GM18507 (cell line): ENCODE measurements at regions not wholly inside any gene's neighbourhood (a gene's known extent, or its start where the extent isn't known, plus 50 kb on each side); places are given as distances from the start of the nearest gene placed in this dataset.

Experiments used
- DNase-seq: peaks from one replicate; pipeline ENCODE4 v3.0.0; 2011; ENCODE audit warnings: low read depth; ENCODE audit not compliant: insufficient read length; ENCODE audit errors: extremely low spot score
- FAIRE-seq: peaks from 2 replicates; lab custom pipeline; 2011; peaks lifted over from hg19 to GRCh38; lab: Jason Lieb, UNC

- DNase-seq = no peak
These were observed 379.8 kb downstream of the SIPA1L2 start for GRCh38 chr1:232249861-232250777.

DNA sequence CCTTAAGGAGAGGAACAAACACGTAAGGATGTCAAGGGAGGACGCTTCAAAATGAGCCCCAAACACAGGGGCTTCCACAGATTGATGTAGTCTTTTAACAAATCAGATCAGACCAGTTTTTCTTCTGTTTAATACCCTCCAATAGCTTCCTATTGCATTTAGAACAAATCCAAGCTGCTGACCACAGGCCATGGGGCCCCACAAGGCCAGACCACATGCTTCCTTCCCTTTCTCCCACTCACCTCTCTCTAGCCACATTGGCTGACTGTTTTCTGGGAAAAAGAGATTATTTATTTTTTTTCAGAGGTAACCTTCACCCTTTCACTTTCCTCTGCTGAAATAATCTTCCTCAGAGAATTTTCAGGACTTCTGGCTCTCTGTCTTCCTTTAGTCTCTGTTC is 380.6 kb downstream of the SIPA1L2 start:
- FAIRE-seq (no peak), DNase-seq (no peak)

More at GRCh38 chr1:232249861-232250777, 379.8 kb downstream of the SIPA1L2 start:
- no peak for FAIRE-seq

GRCh38 chr1:232248276-232248820 is 381.6 kb downstream of the SIPA1L2 start:
- DNase-seq (no peak), FAIRE-seq (no peak)

DNA sequence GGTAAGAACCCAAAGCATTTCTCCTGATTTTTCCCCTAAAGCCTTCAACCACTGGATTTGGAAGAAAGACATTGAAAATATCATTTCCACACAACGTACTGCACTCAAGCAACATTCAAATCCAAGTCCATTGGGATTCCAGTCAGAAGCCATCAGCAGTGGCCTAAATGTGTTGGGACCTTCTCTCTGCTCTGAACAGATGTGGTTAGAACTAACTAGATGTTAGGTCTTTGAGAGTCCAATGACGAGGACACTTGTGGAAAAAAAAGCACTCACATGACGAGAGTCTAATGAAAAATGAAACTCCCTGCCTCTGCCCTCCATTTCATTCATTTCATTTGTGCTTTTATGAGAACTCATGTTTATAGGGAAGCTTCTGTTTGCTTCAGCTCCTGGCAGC is 382.3 kb downstream of the SIPA1L2 start:
- FAIRE-seq (no peak), DNase-seq (no peak)

GRCh38 chr1:232244426-232244825 is 385.5 kb downstream of the SIPA1L2 start:
- FAIRE-seq (no peak), DNase-seq (no peak)

DNA sequence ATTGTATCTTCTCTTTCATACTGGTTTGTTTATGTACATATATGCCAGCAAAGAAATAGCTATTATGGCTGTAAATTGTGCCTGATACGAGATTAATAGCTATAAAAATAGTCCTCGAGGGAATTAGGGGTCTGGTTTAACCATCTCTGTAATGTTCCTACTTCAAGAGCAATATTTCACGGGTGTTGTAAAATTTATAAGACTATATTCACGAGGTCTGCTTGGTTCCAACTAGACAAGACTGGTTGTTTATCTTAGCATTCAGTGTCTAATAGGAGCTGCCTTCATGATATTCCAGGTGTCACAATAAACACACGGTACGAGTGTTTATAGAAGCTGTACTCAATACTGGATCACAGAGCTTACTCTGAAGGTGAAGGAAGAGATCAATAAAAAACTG is 389.9 kb downstream of the SIPA1L2 start:
- no peak for FAIRE-seq
- DNase-seq = no peak

- DNase-seq = no peak
- no peak for FAIRE-seq
These were observed 390.4 kb downstream of the SIPA1L2 start for GRCh38 chr1:232239522-232239921.

- DNase-seq (no peak), FAIRE-seq (no peak)
These were observed 391.9 kb downstream of the SIPA1L2 start for GRCh38 chr1:232238009-232238408.

DNA sequence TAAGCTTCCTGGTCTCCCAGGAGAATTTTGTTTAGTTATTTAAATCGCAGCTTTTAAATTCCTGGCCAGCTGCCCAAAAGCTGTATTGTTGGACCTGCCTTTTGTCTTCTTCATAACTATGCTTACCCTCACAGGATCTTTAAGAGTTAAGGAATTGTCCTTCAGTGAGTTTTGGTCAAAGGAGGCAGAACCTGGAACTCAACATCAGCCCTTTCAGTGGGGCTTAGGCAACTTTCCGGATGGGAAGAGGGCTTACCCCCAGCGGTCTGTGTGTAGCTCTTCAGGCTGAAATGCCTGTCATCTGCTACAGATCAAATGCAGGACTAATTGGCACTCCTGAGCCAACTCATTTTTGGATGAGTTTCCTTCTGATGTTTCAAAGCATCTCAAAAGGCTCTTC is 402.6 kb downstream of the SIPA1L2 start:
- no peak for FAIRE-seq

DNA sequence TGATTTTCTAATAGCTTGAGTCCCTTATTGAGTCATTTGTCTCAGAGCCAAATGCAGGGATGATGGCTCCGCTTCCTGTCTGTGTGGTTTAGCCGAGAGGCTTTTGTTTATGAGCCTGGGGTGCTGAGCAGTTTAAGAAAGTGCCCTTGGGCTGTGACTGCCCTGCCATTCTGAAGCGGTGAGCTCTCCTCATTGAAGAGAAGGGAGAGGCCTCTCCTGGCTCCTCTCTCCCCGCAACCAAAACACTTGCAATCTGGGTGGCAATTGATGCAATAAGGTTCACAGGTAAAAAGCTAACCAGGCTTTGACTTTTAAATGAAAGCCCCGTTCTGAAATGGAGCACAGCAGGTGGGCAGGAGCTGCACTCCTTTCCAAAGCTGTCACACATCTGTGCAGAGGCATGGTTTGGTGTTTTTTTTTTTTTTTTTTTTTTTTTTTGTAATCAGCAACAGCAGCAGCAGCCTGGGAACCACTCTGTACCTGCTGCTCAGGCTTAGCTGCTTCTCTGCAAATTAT is 403.7 kb downstream of the SIPA1L2 start:
- no peak for FAIRE-seq
- no peak for DNase-seq

More for the DNA sequence above, 402.6 kb downstream of the SIPA1L2 start:
- no peak for DNase-seq

DNA sequence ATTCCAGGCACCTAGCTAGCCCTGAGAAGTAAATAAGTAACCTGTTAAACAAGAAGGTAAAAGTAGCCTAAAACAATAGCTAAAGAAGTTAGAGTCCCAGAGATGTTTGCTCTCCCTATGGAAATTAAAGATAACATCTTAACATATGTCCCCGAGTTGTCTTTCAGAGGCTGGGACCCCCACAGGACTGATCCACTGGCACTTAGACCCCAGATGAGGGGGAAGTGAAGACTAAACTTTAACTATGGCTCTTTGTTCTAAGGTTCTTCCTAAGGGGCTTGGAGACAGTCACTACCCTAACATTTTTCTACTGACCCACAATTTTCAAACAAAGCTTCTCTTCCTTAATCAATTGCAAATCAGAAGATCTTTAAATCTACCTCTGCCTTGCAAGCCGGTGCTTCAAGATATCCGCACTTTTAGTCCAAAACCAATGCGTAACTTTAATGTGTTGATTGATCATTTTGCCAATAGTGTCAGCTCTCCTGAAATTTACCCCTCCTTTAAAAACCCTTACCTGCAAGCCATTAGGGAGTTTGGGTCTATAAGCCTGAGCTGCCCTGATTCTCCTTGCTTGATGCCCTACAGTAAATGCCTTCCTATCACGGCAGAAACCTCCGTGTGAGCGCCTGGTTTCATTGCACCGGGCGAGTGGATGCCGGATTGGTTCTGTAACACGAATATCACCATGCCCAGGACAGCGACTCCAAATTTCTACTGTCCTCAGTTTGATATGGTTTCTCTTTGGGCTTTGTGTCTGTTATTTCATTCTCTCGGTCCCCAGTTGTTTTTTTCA is 404.4 kb downstream of the SIPA1L2 start:
- no peak for DNase-seq

DNA sequence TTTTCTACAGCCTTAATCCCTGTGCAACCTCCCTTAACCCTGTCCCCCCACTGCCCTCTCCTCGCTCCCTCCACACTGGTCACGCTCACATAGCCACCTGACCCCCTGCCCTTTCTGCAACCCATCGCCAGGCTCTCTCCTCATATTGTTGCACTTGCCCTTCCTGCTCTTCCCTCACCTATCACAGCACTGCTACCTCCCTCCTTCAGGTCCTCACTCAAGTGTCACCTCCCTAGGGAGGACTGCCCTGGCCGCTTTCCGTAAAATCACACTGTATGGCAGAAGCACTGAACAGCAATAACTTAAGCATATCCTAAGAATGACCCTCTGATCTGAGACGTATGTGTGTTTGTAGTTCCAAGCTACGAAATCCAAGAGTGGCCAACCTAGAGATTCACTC is 406.0 kb downstream of the SIPA1L2 start:
- no peak for FAIRE-seq
- DNase-seq = no peak

More for the DNA sequence above, 404.4 kb downstream of the SIPA1L2 start:
- no peak for FAIRE-seq

DNA sequence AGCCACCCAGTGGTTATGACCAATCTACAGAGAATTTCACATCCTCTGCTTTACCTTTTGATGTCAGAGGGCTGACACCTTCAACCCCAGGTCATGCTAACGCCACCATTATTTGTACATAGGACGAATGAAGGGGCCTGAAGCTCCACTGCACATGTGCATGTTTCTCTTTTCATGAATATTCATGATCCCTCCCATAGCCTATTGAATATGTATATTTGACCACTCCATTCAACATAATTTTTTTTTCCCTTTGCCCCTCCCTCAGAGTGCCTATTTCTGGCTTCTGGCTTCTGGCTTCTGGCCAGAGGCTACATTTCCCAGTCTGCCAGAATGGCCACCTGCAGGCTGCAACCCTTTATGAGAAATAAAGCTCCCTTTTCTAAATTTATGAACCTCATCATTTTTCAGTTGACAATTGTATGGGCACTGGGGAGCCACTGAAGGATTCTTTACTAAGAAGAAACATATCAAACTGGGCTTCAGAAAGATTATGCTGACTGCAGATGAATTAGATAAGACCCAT is 406.7 kb downstream of the SIPA1L2 start:
- DNase-seq (no peak), FAIRE-seq (no peak)

- no peak for FAIRE-seq
- DNase-seq = no peak
These were observed 407.3 kb downstream of the SIPA1L2 start for GRCh38 chr1:232222614-232223013.

DNA sequence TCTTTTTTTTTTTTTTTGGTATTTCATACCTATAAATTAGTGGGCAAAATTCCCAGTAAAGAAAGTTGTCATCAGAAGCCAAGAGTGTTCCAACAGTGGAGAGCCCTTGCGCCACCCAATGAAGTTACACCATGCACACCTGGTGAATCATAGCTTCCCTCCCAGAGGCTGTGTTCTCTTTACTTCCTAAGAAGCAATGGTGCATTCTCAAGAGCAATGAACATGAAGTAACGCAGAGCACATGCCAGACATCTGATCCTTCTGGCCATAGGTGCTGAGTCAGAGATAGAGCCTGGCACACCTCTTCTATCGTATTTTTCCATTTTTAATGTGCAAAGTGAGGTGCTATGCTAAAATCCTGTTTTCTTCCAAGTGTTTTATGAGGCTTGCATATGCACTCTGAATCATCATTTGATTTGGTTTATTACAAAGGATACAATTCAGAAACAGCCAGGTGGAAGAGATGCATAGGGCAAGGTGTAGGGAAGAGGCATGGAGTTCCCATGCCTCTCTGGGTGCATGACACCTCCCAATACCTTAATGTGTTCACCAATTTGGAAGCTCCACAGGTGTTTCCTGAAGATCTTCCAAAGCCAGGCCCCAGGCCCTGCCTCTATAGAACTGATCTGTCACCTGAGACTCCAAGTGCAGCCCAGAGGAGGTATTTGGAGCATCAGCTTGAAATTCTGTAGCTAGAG is 408.0 kb downstream of the SIPA1L2 start:
- DNase-seq = no peak

DNA sequence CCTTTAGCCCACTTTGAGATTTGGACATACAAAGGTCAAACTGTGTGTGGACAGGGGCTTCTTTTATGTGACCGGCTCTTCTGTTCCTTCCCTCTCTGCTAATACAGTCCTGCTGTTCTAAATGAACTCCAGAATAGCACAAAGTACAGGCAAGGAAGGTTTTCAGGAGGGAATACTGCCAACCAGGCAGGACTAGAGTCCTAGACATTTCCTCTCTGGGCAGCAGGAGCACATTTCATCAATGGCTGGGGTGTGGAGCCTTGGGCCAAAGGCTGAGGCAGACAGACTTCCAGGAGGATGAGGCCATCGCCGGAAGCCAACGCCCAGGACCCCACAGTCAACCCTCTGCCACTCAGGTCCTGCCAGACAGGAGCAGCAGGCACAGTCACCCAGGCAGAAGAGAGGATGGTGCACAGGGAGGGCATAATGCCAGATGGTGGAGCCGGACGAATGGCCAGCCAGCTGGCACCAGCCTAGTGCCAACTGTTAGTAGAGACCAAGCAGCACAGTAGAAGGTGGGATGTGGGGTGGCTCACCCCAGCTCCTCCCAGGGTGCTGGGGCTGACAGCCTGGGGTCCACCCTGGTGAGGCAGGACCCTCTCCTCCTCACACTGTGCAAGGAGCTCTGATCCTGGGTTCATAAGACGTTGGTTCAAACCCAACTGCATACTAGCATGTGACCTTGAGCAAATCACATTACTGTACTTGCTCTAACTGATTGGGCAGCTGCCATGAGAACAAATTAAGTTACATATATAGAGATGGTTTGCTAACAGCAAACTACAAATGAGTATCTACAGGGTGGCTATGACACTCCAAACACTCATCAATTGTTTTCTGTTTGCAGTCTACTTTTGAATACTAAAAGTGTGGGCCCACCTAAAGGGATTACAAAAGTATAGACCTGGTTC is 410.7 kb downstream of the SIPA1L2 start:
- FAIRE-seq (no peak), DNase-seq (no peak)

More for the DNA sequence above, 408.0 kb downstream of the SIPA1L2 start:
- FAIRE-seq = no peak

DNA sequence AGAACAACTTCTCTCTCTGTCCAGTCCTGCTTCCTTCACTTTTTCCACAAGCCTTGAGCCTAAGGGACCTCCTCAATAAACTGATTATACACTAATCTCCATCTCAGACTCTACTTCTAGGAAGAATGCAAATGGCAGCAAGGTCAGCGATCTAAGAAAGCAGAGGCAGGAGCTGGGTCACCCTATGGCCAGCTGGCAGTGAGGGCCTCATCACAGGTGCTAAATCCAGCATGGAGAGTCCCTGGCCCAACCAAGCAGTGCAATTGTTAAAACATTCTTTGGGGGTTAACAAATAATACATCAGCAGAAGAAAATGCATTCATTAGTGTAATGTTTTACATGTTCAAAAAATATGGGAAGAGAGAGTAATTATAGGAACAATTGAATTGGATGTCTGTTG is 416.0 kb downstream of the SIPA1L2 start:
- no peak for FAIRE-seq

DNA sequence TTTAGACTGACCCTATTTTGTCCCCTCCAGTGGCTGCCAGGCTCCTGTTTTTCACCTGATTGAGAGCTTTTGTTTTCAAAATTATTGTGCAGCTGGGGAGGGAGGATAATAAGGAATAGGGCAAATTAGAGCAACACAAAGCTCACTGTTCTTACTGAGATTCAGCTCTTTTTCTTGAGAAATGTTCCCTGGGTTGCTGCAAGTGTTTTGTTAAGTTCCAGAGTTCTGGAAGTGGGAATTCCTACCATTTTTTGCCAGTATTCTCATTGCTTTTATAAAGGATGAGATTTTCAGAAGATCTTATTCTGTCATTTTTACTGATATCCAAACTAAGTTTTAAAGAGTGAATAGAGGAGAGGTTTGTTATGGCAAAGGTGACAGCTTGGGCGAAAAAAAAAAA is 417.7 kb downstream of the SIPA1L2 start:
- no peak for FAIRE-seq

More for the DNA sequence above, 416.0 kb downstream of the SIPA1L2 start:
- DNase-seq = no peak

More for the DNA sequence above, 417.7 kb downstream of the SIPA1L2 start:
- DNase-seq = no peak
